ENCODE measurements at regions not wholly inside any gene's neighbourhood (a gene's known extent, or its start where the extent isn't known, plus 50 kb on each side); places are given as distances from the start of the nearest gene placed in this dataset.

DNA sequence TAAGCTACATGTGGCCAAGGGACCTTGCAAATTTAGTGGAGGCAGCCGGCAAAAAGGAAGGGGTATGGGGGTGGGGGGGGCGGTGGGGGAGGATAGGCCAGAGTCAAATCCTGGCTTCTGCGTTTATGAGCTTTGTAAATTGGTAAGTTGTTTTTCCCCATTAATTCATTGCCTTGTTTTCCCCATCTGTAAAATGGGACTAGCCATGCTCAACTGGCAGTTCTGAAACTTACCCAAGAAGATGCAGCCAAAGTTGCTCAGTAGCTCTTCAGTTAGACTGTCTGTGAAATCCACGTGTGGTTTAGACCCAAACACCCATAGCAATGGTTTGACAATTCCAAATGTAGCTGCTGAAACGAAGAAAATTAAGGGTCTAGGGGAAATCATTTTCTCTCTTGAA lies 52.3 kb upstream of the FAM89A start:
- H3K27ac Mint-ChIP-seq = no peak overlapping the region
- CTCF ChIA-PET = interaction anchor here (0.5 to 2.1 kb wide), 31 partner anchors 11 to 295 kb away, joined by 3 to 15 read pairs (median 3); partner anchors contain the start of gene EXOC8
- no peaks in the 10 kb centered on the region; the same call in 1 of the 2 replicates for H3K9me3 Mint-ChIP-seq
- no peak overlapping the region for H3K4me3 Mint-ChIP-seq
- no peak for DNase-seq (ENCODE audit: low spot score)
- POLR2A ChIA-PET = no interaction called here
- peaks cover 68% of the 10 kb centered on the region for H3K27me3 Mint-ChIP-seq (ENCODE audit: low read depth)
- no peaks in the 10 kb centered on the region for H3K4me1 Mint-ChIP-seq
- H3K36me3 Mint-ChIP-seq = no peaks in the 10 kb centered on the region
- no peak for ATAC-seq
- TF ChIP-seq ZNF317 (CRISPR knock-in tag; IDR thresholded peaks at IDR 0.05; ENCODE audit: borderline replicate concordance, low read depth) (no peak), E2F5 (CRISPR knock-in tag; IDR thresholded peaks at IDR 0.05) (no peak), TEAD1 (CRISPR knock-in tag; IDR thresholded peaks at IDR 0.05) (no peak), ZNF263 (CRISPR knock-in tag; IDR thresholded peaks at IDR 0.05; ENCODE audit: low read depth) (no peak), NR1H2 (CRISPR knock-in tag; IDR thresholded peaks at IDR 0.05) (no peak), NR3C1 (CRISPR knock-in tag; conservative IDR thresholded peaks at IDR 0.05; ENCODE audit: low read depth) (no peak), MYBL2 (CRISPR knock-in tag; IDR thresholded peaks at IDR 0.05) (no peak), USF2 (CRISPR knock-in tag; IDR thresholded peaks at IDR 0.05) (no peak), ATF1 (CRISPR knock-in tag; IDR thresholded peaks at IDR 0.05) (no peak), ERG (CRISPR knock-in tag; IDR thresholded peaks at IDR 0.05) (no peak), USF1 (CRISPR knock-in tag; IDR thresholded peaks at IDR 0.05) (no peak), OVOL2 (CRISPR knock-in tag; IDR thresholded peaks at IDR 0.05; ENCODE audit: borderline replicate concordance) (no peak), ZMAT4 (CRISPR knock-in tag; IDR thresholded peaks at IDR 0.05) (no peak), MLX (CRISPR knock-in tag; IDR thresholded peaks at IDR 0.05) (no peak)
- TF ChIP-seq, protein P1, sequence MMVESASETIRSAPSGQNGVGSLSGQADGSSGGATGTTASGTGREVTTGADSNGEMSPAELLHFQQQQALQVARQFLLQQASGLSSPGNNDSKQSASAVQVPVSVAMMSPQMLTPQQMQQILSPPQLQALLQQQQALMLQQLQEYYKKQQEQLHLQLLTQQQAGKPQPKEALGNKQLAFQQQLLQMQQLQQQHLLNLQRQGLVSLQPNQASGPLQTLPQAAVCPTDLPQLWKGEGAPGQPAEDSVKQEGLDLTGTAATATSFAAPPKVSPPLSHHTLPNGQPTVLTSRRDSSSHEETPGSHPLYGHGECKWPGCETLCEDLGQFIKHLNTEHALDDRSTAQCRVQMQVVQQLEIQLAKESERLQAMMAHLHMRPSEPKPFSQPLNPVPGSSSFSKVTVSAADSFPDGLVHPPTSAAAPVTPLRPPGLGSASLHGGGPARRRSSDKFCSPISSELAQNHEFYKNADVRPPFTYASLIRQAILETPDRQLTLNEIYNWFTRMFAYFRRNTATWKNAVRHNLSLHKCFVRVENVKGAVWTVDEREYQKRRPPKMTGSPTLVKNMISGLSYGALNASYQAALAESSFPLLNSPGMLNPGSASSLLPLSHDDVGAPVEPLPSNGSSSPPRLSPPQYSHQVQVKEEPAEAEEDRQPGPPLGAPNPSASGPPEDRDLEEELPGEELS (CRISPR knock-in tag; IDR thresholded peaks at IDR 0.05) = no peak
- TF ChIP-seq, protein P2, sequence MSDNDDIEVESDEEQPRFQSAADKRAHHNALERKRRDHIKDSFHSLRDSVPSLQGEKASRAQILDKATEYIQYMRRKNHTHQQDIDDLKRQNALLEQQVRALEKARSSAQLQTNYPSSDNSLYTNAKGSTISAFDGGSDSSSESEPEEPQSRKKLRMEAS (CRISPR knock-in tag; IDR thresholded peaks at IDR 0.05) = no peak

DNA sequence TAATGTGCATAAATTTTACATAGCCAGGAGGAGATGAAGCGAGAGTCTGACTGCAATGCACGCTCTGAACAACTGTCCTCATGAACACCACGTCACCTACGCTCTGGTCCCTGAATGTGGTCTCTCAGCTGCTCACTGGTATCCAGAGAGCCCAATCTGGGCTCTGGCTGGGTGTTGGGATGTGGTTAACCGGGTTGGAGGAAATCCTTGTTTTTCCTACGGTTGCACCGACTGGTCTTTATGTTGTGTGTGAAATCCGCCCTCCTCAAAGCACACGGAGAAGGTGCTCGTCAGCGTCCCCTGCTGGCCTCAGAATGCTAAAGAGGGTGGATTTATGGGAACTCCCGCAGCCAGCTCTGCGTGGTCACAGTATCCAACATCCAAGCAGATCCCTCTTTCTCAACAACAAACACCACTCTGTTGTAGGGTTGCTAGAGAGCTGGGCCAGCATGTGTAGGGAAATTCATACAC lies 51.8 kb upstream of the FAM89A start:
- H3K4me1 Mint-ChIP-seq = no peaks in the 10 kb centered on the region
- DNase-seq (ENCODE audit: low spot score) = peak; percentile 69
- peak; percentile 93 for ATAC-seq
- no peak overlapping the region for H3K4me3 Mint-ChIP-seq
- ChIA-PET POLR2A (no interaction called here), CTCF (interaction anchor here (0.5 to 2.1 kb wide), 32 partner anchors 11 to 294 kb away, joined by 3 to 15 read pairs (median 3); no protein-coding TSS in a partner anchor)
- peaks cover 68% of the 10 kb centered on the region for H3K27me3 Mint-ChIP-seq (ENCODE audit: low read depth)
- H3K36me3 Mint-ChIP-seq = no peaks in the 10 kb centered on the region
- no peak overlapping the region for H3K27ac Mint-ChIP-seq
- no peaks in the 10 kb centered on the region; the same call in 1 of the 2 replicates for H3K9me3 Mint-ChIP-seq
- no peak for TF ChIP-seq ATF1 (CRISPR knock-in tag; IDR thresholded peaks at IDR 0.05)
- TF ChIP-seq, protein P3, sequence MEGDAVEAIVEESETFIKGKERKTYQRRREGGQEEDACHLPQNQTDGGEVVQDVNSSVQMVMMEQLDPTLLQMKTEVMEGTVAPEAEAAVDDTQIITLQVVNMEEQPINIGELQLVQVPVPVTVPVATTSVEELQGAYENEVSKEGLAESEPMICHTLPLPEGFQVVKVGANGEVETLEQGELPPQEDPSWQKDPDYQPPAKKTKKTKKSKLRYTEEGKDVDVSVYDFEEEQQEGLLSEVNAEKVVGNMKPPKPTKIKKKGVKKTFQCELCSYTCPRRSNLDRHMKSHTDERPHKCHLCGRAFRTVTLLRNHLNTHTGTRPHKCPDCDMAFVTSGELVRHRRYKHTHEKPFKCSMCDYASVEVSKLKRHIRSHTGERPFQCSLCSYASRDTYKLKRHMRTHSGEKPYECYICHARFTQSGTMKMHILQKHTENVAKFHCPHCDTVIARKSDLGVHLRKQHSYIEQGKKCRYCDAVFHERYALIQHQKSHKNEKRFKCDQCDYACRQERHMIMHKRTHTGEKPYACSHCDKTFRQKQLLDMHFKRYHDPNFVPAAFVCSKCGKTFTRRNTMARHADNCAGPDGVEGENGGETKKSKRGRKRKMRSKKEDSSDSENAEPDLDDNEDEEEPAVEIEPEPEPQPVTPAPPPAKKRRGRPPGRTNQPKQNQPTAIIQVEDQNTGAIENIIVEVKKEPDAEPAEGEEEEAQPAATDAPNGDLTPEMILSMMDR (IDR thresholded peaks at IDR 0.05) = peak; percentile 76

All from WTC11 (cell line).